OCI-LY7 (cell line): ENCODE measurements at regions not wholly inside any gene's neighbourhood (a gene's known extent, or its start where the extent isn't known, plus 50 kb on each side); places are given as distances from the start of the nearest gene placed in this dataset.

Experiments
- BruUV-seq: library from RNA; stranded (reverse); fragments of 400-500 nt; replicated peaks from 2 replicates; lab custom pipeline; 2021; lab: Mats Ljungman, UMichigan
- CTCF ChIA-PET: fragments of 300-600 bp; sonication (Branson Sonifier 250); formaldehyde crosslinking; loops from one replicate; lab custom pipeline; 2022; ENCODE audit warnings: antibody characterized with exemption; ENCODE audit not compliant: unreplicated experiment; lab: Charles Lee
- POLR2A ChIA-PET: fragments of 300-600 bp; sonication (Branson Sonifier 250); formaldehyde crosslinking; loops from one replicate; lab custom pipeline; 2022; ENCODE audit warnings: antibody characterized with exemption; lab: Charles Lee
- DNase-seq: peaks from one replicate; pipeline ENCODE4 v3.0.0-alpha.2; 2015; ENCODE audit warnings: low spot score
- H2AFZ ChIP-seq: fragments of 200-600 bp; sonication (generic), shearing (Covaris generic); 2 replicates; pipeline ENCODE4 v1.6.1; 2014; ENCODE audit warnings: mild to moderate bottlenecking, antibody characterized with exemption, low read length, moderate library complexity
- H3K27ac ChIP-seq: fragments of 200-600 bp; sonication (generic); 2 replicates; pipeline ENCODE4 v1.5.1; 2014; ENCODE audit warnings: mixed run types, low read depth, mild to moderate bottlenecking, moderate library complexity, low read length, inconsistent platforms; ENCODE audit not compliant: poor library complexity, severe bottlenecking
- H3K36me3 ChIP-seq: fragments of 200-600 bp; sonication (generic); 2 replicates; pipeline ENCODE4 v1.6.1; 2014; ENCODE audit warnings: mild to moderate bottlenecking, antibody characterized with exemption, low read length, moderate library complexity, mixed read lengths; ENCODE audit not compliant: insufficient read depth
- H3K4me1 ChIP-seq: fragments of 200-600 bp; sonication (generic); 2 replicates; pipeline ENCODE4 v1.5.1; 2014; ENCODE audit warnings: mild to moderate bottlenecking, low read length; ENCODE audit not compliant: insufficient read depth, poor library complexity, severe bottlenecking
- H3K4me2 ChIP-seq: fragments of 200-600 bp; sonication (generic); 2 replicates; pipeline ENCODE4 v1.6.1; 2014; ENCODE audit warnings: mild to moderate bottlenecking, low read length
- H3K4me3 ChIP-seq: fragments of 200-600 bp; sonication (generic); 2 replicates; pipeline ENCODE4 v1.5.1; 2014; ENCODE audit warnings: mild to moderate bottlenecking, low read depth, low read length; ENCODE audit not compliant: poor library complexity, severe bottlenecking
- H3K79me2 ChIP-seq: fragments of 200-600 bp; sonication (generic); 2 replicates; pipeline ENCODE4 v1.6.1; 2016; ENCODE audit warnings: low read depth, mild to moderate bottlenecking, low read length, moderate library complexity, mixed read lengths; ENCODE audit not compliant: insufficient read depth
- H3K9me2 ChIP-seq: fragments of 200-600 bp; sonication (generic); 2 replicates; pipeline ENCODE4 v1.6.1; 2016; ENCODE audit warnings: mild to moderate bottlenecking, low read length, mixed read lengths; ENCODE audit not compliant: insufficient read depth
- H3K9me3 ChIP-seq: fragments of 200-600 bp; sonication (generic); 2 replicates; pipeline ENCODE4 v1.6.1; 2014; ENCODE audit warnings: mild to moderate bottlenecking, mixed run types, low read length, mixed read lengths
- H4K20me1 ChIP-seq: fragments of 200-600 bp; sonication (generic); 2 replicates; pipeline ENCODE4 v1.6.1; 2014; ENCODE audit warnings: mild to moderate bottlenecking, antibody characterized with exemption, low read length, moderate library complexity, mixed read lengths; ENCODE audit not compliant: insufficient read depth
- EZH2phosphoT487 ChIP-seq: fragments of 200-600 bp; sonication (generic); IDR thresholded peaks from 2 replicates; pipeline ENCODE4 v1.6.1; 2018; ENCODE audit warnings: low read depth, borderline replicate concordance, mild to moderate bottlenecking, mixed run types, antibody characterized with exemption, low read length, moderate library complexity, mixed read lengths
- intact Hi-C: fragments of 100-400 bp; cut with micrococcal nuclease; formaldehyde crosslinking; loops from one replicate; pipeline ENCODE4 v1.10.0; 2022; ENCODE audit not compliant: unreplicated experiment
- TF ChIP-seq, protein P1 (sequence below): fragments of 200-600 bp; sonication (generic); conservative IDR thresholded peaks from 2 replicates; pipeline ENCODE4 v1.5.1; 2014; ENCODE audit warnings: mild to moderate bottlenecking, antibody characterized with exemption, low read length, moderate library complexity, mixed read lengths

DNA sequence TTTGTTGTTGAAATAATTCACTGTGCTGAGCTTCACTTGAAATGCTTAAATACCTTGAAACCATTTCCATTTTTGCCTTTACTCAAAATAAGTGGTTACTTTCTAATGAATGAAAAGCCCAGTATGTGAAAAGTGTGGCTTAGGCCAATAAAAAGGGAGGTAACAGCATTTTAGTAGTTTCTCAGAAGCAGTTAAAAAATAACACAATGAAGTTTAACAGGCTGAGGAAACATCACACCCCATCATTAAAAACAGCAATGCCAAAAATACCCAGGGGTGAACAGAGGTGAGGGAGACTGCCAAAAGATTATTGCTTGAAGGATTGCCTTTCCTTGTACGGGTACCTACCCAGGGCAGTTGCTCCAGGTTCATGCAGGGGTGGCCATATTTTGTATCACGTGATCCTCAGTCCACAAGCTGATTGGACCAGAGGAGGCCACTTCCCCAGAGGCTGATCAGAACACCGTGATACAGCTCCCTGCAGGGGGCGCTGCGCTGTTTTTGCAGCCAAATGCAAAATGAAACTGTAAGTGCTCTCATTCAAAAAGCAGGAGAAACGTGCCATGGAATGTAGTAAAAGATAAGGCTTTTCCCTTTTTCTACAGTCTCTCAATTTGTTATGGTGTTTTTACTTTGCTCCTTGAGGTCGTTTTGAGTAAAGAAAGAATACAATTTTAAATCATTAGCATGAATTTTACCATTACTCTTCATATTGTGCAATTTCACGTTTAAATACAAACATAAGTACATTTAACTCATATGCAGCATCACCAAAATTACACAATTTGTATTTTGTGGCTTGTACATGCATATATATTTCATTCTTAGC lies 70.2 kb upstream of the SH3BP4 start:
- H3K9me2 ChIP-seq, result no peaks in the 10 kb centered on the region
- H3K4me1 ChIP-seq, result no peaks in the 10 kb centered on the region
- TF ChIP-seq, protein P1, sequence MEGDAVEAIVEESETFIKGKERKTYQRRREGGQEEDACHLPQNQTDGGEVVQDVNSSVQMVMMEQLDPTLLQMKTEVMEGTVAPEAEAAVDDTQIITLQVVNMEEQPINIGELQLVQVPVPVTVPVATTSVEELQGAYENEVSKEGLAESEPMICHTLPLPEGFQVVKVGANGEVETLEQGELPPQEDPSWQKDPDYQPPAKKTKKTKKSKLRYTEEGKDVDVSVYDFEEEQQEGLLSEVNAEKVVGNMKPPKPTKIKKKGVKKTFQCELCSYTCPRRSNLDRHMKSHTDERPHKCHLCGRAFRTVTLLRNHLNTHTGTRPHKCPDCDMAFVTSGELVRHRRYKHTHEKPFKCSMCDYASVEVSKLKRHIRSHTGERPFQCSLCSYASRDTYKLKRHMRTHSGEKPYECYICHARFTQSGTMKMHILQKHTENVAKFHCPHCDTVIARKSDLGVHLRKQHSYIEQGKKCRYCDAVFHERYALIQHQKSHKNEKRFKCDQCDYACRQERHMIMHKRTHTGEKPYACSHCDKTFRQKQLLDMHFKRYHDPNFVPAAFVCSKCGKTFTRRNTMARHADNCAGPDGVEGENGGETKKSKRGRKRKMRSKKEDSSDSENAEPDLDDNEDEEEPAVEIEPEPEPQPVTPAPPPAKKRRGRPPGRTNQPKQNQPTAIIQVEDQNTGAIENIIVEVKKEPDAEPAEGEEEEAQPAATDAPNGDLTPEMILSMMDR, result peak; percentile 85
- no peak for TF ChIP-seq EZH2phosphoT487
- intact Hi-C loops, result no loop called here
- H3K36me3 ChIP-seq, result no peaks in the 10 kb centered on the region
- no peaks in the 10 kb centered on the region for H4K20me1 ChIP-seq
- no peaks in the 10 kb centered on the region for H3K79me2 ChIP-seq
- no TSS peak for BruUV-seq
- ChIA-PET CTCF (no interaction called here), POLR2A (no interaction called here)
- H3K4me3 ChIP-seq, result no peak overlapping the region
- no peak overlapping the region for H3K27ac ChIP-seq
- H2AFZ ChIP-seq, result peak overlapping the region; percentile 90
- no peak overlapping the region; the same call in 1 of the 2 replicates for H3K4me2 ChIP-seq
- H3K9me3 ChIP-seq, result peaks cover 15% of the 10 kb centered on the region; the same call in 1 of the 2 replicates
- peak; percentile 64 for DNase-seq

DNA sequence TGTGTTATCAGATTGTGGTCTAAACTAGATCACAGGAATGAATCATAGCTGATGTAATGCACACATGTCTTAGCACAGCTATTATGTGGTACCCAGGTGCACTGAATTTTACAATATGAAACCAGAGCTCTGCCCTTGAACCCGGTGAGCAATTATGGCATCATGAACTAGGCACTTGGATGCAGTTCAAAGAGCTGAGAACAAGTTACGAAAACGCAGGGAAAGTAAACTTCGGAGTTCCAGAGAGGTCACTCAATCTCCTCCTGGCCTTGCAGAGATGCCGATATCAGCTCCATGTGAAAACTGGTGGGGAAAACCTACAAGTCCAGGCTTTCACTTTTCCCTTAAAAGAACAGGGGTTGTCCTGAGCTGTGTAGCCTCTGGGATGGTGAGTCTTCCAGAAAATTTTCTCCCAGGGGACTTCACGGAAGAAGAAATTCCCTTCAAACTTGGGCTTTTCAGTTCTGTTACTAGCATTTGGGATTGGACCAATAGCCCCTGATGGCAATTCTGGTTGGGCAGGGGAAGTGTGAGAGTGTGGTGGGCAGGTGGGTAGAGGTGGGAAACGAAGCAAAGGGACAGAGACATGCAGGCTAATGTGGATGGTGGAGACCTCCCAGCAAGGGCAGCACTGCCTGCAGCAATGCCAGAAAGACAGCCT lies 71.1 kb upstream of the SH3BP4 start:
- CTCF ChIA-PET, result no interaction called here
- H3K4me1 ChIP-seq, result no peaks in the 10 kb centered on the region
- BruUV-seq, result no TSS peak
- intact Hi-C loops, result no loop called here
- no peak overlapping the region for H3K4me2 ChIP-seq
- no peak overlapping the region for H3K4me3 ChIP-seq
- POLR2A ChIA-PET, result no interaction called here
- peak overlapping the region; percentile 90 for H2AFZ ChIP-seq
- no peaks in the 10 kb centered on the region for H3K36me3 ChIP-seq
- no peaks in the 10 kb centered on the region for H3K79me2 ChIP-seq
- no peak for TF ChIP-seq EZH2phosphoT487
- TF ChIP-seq, protein P1, result no peak
- DNase-seq, result no peak
- no peak overlapping the region for H3K27ac ChIP-seq
- peaks cover 15% of the 10 kb centered on the region; the same call in 1 of the 2 replicates for H3K9me3 ChIP-seq
- H4K20me1 ChIP-seq, result no peaks in the 10 kb centered on the region
- no peaks in the 10 kb centered on the region for H3K9me2 ChIP-seq
